GM12873 (cell line): ENCODE measurements at regions not wholly inside any gene's neighbourhood (a gene's known extent, or its start where the extent isn't known, plus 50 kb on each side); places are given as distances from the start of the nearest gene placed in this dataset.

Source experiments
- TF ChIP-seq, protein P1 (sequence below): IDR thresholded peaks from 2 replicates; pipeline ENCODE4 v1.5.1; 2012; ENCODE audit warnings: low read depth, mild to moderate bottlenecking, moderate library complexity, low read length, control low read depth; ENCODE audit not compliant: insufficient read depth; ENCODE audit errors: missing control alignments

DNA sequence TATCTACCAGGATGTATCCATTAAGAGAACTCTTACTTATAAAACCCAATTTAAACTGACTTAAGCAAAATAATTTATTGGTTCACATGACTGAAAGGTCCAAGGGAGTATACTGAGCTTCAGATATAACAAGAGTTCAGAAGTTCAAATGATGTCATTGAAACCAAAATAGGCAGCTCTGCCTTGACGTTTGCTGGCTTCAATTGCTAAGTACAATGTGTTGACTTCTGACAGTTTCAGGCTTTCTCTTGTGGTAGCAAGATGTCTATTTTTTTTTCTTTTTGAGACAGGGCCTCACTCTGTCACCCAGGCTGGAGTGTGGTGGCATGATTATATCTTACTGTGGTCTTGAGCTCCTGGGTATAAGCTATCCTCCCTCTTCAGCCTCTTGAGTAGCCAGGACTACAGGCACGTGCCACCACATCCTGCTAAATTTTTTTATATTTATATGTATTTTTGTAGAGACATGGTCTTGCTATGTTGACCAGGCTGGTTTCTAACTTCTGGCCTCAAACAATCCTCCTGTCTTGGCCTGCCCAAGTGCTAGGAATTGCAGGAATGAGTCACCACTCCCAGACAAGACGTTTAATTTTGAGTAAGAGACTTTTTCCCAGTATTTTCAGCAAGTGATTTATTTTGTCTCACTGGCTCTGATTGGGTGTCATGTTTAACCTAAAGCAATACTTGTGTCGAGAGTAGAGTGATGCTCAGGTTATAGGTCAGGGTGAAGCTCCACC, 184.8 kb downstream of the NR4A2 start:
- TF ChIP-seq, protein P1, sequence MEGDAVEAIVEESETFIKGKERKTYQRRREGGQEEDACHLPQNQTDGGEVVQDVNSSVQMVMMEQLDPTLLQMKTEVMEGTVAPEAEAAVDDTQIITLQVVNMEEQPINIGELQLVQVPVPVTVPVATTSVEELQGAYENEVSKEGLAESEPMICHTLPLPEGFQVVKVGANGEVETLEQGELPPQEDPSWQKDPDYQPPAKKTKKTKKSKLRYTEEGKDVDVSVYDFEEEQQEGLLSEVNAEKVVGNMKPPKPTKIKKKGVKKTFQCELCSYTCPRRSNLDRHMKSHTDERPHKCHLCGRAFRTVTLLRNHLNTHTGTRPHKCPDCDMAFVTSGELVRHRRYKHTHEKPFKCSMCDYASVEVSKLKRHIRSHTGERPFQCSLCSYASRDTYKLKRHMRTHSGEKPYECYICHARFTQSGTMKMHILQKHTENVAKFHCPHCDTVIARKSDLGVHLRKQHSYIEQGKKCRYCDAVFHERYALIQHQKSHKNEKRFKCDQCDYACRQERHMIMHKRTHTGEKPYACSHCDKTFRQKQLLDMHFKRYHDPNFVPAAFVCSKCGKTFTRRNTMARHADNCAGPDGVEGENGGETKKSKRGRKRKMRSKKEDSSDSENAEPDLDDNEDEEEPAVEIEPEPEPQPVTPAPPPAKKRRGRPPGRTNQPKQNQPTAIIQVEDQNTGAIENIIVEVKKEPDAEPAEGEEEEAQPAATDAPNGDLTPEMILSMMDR, result no peak

DNA sequence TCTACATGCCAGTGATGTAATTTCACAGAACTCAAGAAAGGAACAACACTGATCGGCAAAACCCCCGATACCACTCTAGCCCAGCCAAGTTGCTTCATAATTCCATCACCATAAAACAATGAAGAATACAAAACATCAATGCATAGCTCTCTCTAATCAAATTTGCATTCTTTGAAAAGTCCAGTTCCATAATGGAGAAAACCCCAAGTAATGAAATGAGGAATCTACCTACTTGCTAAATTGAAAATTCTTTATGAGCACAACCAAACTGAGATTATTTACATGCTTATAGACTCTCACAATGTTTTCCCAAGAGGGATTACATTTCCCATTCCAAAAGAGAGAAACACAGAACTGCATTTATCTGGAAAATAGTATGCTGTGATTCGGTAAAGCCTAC, 186.5 kb downstream of the NR4A2 start:
- TF ChIP-seq, protein P1, result no peak

DNA sequence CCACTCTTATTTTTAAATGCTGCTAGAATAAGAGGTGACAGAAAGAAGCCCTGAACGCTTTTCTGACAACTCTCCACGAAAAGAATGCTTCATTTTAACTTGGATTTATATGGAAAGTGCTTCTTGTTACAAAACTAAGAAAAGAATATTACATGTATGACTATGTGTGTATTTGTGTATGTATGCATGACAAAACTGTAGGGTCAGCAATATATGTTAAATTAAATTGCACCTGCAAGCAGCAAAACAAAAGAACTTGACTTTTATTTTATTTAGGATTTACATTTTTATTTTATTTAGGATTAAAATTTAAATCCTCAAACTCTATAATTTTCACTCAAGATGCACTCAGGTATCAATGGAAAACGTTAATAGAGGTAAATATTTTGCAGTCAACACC, 187.1 kb downstream of the NR4A2 start:
- TF ChIP-seq, protein P1, result no peak

DNA sequence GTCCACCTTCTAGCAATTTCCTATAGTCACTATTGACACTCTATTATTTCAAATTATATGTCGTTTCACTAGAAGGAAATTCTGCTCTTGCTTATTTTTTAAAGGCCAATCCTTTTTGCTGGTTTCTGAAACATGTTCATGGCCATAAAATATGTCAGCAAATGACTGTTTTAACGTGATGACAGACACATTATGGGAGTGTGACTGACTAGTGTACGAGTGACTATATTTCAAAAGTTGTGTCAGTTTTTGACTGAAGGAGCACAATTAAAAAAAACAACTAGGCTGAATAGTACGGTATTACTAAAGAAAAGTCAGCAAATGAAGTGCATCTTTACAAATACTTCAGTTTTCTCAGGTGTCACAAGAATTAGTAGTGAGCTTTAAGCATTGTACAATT, 196.0 kb downstream of the NR4A2 start:
- TF ChIP-seq, protein P1, result no peak

DNA sequence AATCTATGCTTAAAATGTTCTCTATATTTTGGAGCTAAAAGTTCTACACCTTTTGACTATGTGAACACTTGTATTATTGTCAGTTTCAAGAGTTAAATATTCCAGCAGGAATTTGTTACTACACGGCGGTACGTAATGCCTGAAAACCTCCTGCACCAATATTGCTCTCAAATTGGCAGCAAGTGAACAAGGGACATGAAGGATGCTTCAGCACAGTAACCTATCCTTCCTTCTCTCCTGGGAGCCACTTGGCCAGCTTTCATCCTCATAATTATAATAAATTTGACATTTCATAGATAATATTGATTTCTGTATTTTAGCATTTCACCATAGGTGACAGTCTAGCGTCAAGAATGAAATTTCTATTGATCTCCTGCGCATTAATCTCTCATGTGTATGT, 197.6 kb downstream of the NR4A2 start:
- TF ChIP-seq, protein P1, result no peak

DNA sequence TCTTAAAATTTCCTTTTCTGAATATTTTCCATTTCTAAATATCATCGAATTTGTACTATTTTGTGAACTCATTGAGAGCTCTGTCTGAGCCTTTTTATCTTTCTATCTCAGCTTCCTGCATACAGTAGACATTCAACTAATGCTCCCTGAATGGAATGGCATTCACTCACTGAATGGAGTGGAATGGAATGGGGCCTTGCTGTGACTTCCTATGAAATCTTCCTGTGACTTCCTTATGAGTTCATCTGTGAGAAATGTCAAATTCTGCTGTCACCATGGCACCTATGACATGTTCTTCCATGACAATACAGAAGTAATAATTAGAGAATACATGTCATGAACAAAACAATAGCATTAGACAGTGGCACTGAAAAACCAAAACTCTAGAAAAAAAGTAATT, 199.6 kb downstream of the NR4A2 start:
- TF ChIP-seq, protein P1, result no peak

DNA sequence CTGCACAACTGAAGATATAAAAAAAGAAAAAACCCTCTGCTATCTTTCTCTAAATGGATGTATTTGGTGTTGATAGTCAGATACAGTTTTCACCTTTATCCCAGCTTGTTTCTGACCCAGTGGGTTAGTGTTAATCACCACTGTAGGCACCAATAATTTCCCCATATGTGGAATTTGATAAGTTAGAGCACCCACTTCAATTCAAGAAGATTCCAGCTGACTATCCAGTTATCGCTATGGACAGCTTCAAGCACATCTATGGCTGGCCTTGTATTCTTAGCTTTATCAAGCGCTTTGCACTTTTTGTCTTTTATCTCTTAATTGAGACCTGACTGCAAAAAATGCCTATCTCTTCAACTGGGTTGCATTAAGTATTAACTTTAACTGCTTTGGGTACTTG, 200.4 kb downstream of the NR4A2 start:
- TF ChIP-seq, protein P1, result no peak
